ENCODE measurements at regions not wholly inside any gene's neighbourhood (a gene's known extent, or its start where the extent isn't known, plus 50 kb on each side); places are given as distances from the start of the nearest gene placed in this dataset.
"Not testable (repeated sequence)": the region's sequence is repeated elsewhere in the genome, so short reads cannot be mapped to it uniquely, and the experiment has no call there.

GRCh38 chr10:78602201-78602932 is 466.4 kb upstream of the ZMIZ1 start:
- Histone ChIP-seq H3K36me3 (ENCODE audit: insufficient read depth, low read length) (no peaks in the 10 kb centered on the region), H3K27me3 (ENCODE audit: insufficient read depth, low read length) (no peaks in the 10 kb centered on the region)
- WGBS = 89% methylated on average over 12 of the region's 12 CpGs

GRCh38 chr10:78604286-78604685 is 464.5 kb upstream of the ZMIZ1 start:
- 95% methylated on average over 9 of the region's 9 CpGs for WGBS
- Histone ChIP-seq H3K27me3 (ENCODE audit: insufficient read depth, low read length) (no peaks in the 10 kb centered on the region), H3K27ac (ENCODE audit: low read depth, low read length) (no peak overlapping the region), H3K9ac (ENCODE audit: low read depth, low read length) (no peak overlapping the region), H3K9me3 (ENCODE audit: insufficient read depth, low read depth, low read length) (peaks cover 5% of the 10 kb centered on the region; the same call in 1 of the 2 replicates), H3K4me3 (ENCODE audit: low read length) (no peak overlapping the region), H3K4me1 (ENCODE audit: insufficient read depth, low read length) (no peaks in the 10 kb centered on the region), H3K36me3 (ENCODE audit: insufficient read depth, low read length) (no peaks in the 10 kb centered on the region)

More at GRCh38 chr10:78602201-78602932, 466.4 kb upstream of the ZMIZ1 start:
- Histone ChIP-seq H3K9me3 (ENCODE audit: insufficient read depth, low read depth, low read length) (no peaks in the 10 kb centered on the region), H3K4me3 (ENCODE audit: low read length) (no peak overlapping the region), H3K9ac (ENCODE audit: low read depth, low read length) (no peak overlapping the region), H3K27ac (ENCODE audit: low read depth, low read length) (no peak overlapping the region), H3K4me1 (ENCODE audit: insufficient read depth, low read length) (no peaks in the 10 kb centered on the region)

- Histone ChIP-seq H3K27me3 (ENCODE audit: insufficient read depth, low read length) (no peaks in the 10 kb centered on the region), H3K36me3 (ENCODE audit: insufficient read depth, low read length) (no peaks in the 10 kb centered on the region), H3K4me1 (ENCODE audit: insufficient read depth, low read length) (no peaks in the 10 kb centered on the region), H3K9me3 (ENCODE audit: insufficient read depth, low read depth, low read length) (peaks cover 7% of the 10 kb centered on the region; the same call in 1 of the 2 replicates), H3K9ac (ENCODE audit: low read depth, low read length) (no peak overlapping the region), H3K27ac (ENCODE audit: low read depth, low read length) (no peak overlapping the region), H3K4me3 (ENCODE audit: low read length) (no peak overlapping the region)
- 86% methylated on average over 3 of the region's 3 CpGs for WGBS
These were observed 464.0 kb upstream of the ZMIZ1 start for GRCh38 chr10:78604721-78605120.

DNA sequence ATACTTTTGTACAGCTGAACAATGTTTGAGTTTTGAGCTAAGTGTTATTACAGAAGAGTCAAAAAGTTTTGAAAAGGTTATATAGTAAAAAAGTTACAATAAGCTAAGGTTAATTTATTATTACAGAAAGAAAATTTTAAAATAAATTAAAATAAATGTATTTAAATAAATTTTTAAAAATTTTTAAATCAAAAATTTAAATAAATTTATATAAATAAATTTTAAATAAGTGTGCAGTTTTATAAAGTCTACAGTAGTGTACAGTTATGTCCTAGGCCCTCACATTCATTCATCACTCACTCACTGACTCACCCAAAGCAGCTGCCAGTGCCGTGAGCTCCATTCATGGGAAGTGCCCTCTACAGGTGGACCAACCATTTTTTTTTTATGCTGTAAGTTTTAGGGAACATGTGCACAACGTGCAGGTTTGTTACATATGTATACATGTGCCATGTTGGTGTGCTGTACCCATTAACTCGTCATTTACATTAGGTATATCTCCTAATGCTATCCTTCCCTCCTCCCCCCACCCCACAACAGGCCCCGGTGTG is 462.9 kb upstream of the ZMIZ1 start:
- H3K9me3 ChIP-seq (ENCODE audit: insufficient read depth, low read depth, low read length) = peaks cover 7% of the 10 kb centered on the region; the same call in 1 of the 2 replicates
- no peak overlapping the region for H3K9ac ChIP-seq (ENCODE audit: low read depth, low read length)
- H3K36me3 ChIP-seq (ENCODE audit: insufficient read depth, low read length) = no peaks in the 10 kb centered on the region
- H3K27me3 ChIP-seq (ENCODE audit: insufficient read depth, low read length) = no peaks in the 10 kb centered on the region
- no peak overlapping the region for H3K4me3 ChIP-seq (ENCODE audit: low read length)
- WGBS = 84% methylated on average over 2 of the region's 4 CpGs
- H3K27ac ChIP-seq (ENCODE audit: low read depth, low read length) = no peak overlapping the region
- no peaks in the 10 kb centered on the region for H3K4me1 ChIP-seq (ENCODE audit: insufficient read depth, low read length)

DNA sequence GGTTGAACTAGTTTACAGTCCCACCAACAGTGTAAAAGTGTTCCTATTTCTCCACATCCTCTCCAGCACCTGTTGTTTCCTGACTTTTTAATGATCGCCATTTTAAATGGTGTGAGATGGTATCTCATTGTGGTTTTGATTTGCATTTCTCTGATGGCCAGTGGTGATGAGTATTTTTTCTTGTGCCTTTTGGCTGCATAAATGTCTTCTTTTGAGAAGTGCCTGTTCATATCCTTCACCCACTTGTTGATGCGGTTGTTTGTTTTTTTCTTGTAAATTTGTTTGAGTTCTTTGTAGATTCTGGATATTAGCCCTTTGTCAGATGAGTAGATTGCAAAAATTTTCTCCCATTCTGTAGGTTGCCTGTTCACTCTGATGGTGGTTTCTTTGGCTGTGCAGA is 462.0 kb upstream of the ZMIZ1 start:
- H3K9ac ChIP-seq (ENCODE audit: low read depth, low read length); H3K9me3 ChIP-seq (ENCODE audit: insufficient read depth, low read depth, low read length); H3K4me1 ChIP-seq (ENCODE audit: insufficient read depth, low read length); H3K36me3 ChIP-seq (ENCODE audit: insufficient read depth, low read length); H3K27me3 ChIP-seq (ENCODE audit: insufficient read depth, low read length); H3K4me3 ChIP-seq (ENCODE audit: low read length); H3K27ac ChIP-seq (ENCODE audit: low read depth, low read length): not testable (repeated sequence)
- 100% methylated on average over 1 of the region's 2 CpGs for WGBS

GRCh38 chr10:78609976-78610375 is 458.8 kb upstream of the ZMIZ1 start:
- Histone ChIP-seq H3K36me3 (ENCODE audit: insufficient read depth, low read length) (no peaks in the 10 kb centered on the region), H3K9me3 (ENCODE audit: insufficient read depth, low read depth, low read length) (peaks cover 7% of the 10 kb centered on the region; the same call in 1 of the 2 replicates), H3K27me3 (ENCODE audit: insufficient read depth, low read length) (no peaks in the 10 kb centered on the region), H3K27ac (ENCODE audit: low read depth, low read length) (no peak overlapping the region), H3K4me1 (ENCODE audit: insufficient read depth, low read length) (no peaks in the 10 kb centered on the region), H3K9ac (ENCODE audit: low read depth, low read length) (no peak overlapping the region), H3K4me3 (ENCODE audit: low read length) (no peak overlapping the region)
- 100% methylated on average over 1 of the region's 1 CpG for WGBS

DNA sequence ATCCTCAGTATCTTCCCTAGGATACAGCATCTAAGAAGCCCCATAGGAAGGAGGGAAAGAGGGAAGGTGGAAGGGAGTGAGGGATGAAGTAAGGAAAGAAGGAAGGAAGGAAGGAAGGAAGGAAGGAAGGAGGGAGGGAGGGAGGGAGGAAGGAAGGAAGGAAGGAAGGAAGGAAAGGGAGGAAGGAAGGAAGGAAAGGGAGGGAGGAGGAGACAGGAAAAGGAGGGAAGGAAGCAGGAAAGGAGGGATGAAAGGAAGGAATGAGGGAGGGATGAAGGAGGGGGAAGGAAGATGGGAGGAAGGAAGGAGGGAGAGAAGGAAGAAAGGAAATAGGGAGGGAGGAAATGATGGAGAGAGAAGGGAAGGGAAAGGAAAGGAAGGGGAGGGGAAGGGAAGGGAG is 455.6 kb upstream of the ZMIZ1 start:
- Histone ChIP-seq H3K27me3 (ENCODE audit: insufficient read depth, low read length) (no peaks in the 10 kb centered on the region; the same call in 1 of the 2 replicates), H3K36me3 (ENCODE audit: insufficient read depth, low read length) (no peaks in the 10 kb centered on the region), H3K4me1 (ENCODE audit: insufficient read depth, low read length) (no peaks in the 10 kb centered on the region), H3K4me3 (ENCODE audit: low read length) (no peak overlapping the region), H3K9me3 (ENCODE audit: insufficient read depth, low read depth, low read length) (peaks cover 7% of the 10 kb centered on the region; the same call in 1 of the 2 replicates), H3K9ac (ENCODE audit: low read depth, low read length) (no peak overlapping the region), H3K27ac (ENCODE audit: low read depth, low read length) (no peak overlapping the region)

- peaks cover 2% of the 10 kb centered on the region; the same call in 1 of the 2 replicates for H3K9me3 ChIP-seq (ENCODE audit: insufficient read depth, low read depth, low read length)
- H3K36me3 ChIP-seq (ENCODE audit: insufficient read depth, low read length) = no peaks in the 10 kb centered on the region
- no peak overlapping the region for H3K4me3 ChIP-seq (ENCODE audit: low read length)
- H3K9ac ChIP-seq (ENCODE audit: low read depth, low read length) = no peak overlapping the region
- no peaks in the 10 kb centered on the region for H3K4me1 ChIP-seq (ENCODE audit: insufficient read depth, low read length)
- no peak overlapping the region for H3K27ac ChIP-seq (ENCODE audit: low read depth, low read length)
- 86% methylated on average over 3 of the region's 4 CpGs for WGBS
- H3K27me3 ChIP-seq (ENCODE audit: insufficient read depth, low read length) = no peaks in the 10 kb centered on the region; the same call in 1 of the 2 replicates
These were observed 454.5 kb upstream of the ZMIZ1 start for GRCh38 chr10:78614267-78614666.

DNA sequence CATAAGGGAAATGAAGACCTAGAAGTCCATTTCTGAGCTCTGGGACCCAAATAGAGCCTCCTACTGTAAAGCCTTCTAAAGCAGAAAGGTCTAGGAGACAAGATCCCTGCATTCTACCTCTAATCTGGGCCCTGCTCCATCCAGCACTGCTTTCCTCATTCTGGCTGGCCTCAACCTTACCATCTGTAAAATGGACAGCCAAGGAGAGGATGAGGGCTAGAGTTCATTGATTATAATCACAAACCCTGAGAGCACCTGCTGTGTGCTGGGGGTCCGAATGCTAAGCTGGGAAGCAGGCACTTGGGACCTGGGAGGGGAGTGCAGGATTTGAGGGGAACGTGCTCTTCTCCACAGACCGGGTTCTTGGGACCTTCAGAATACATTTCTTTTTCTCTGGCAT is 454.0 kb upstream of the ZMIZ1 start:
- H3K4me1 ChIP-seq (ENCODE audit: insufficient read depth, low read length) = no peaks in the 10 kb centered on the region
- H3K4me3 ChIP-seq (ENCODE audit: low read length) = no peak overlapping the region
- no peak overlapping the region for H3K27ac ChIP-seq (ENCODE audit: low read depth, low read length)
- no peaks in the 10 kb centered on the region; the same call in 1 of the 2 replicates for H3K27me3 ChIP-seq (ENCODE audit: insufficient read depth, low read length)
- no peak overlapping the region for H3K9ac ChIP-seq (ENCODE audit: low read depth, low read length)
- WGBS = 91% methylated on average over 3 of the region's 3 CpGs
- no peaks in the 10 kb centered on the region for H3K9me3 ChIP-seq (ENCODE audit: insufficient read depth, low read depth, low read length)
- H3K36me3 ChIP-seq (ENCODE audit: insufficient read depth, low read length) = no peaks in the 10 kb centered on the region

- Histone ChIP-seq H3K27me3 (ENCODE audit: insufficient read depth, low read length) (no peaks in the 10 kb centered on the region; the same call in 1 of the 2 replicates), H3K36me3 (ENCODE audit: insufficient read depth, low read length) (no peaks in the 10 kb centered on the region), H3K9ac (ENCODE audit: low read depth, low read length) (no peak overlapping the region), H3K27ac (ENCODE audit: low read depth, low read length) (no peak overlapping the region), H3K4me3 (ENCODE audit: low read length) (no peak overlapping the region), H3K9me3 (ENCODE audit: insufficient read depth, low read depth, low read length) (no peaks in the 10 kb centered on the region), H3K4me1 (ENCODE audit: insufficient read depth, low read length) (no peaks in the 10 kb centered on the region)
- 79% methylated on average over 4 of the region's 4 CpGs for WGBS
These were observed 452.6 kb upstream of the ZMIZ1 start for GRCh38 chr10:78616125-78616695.

DNA sequence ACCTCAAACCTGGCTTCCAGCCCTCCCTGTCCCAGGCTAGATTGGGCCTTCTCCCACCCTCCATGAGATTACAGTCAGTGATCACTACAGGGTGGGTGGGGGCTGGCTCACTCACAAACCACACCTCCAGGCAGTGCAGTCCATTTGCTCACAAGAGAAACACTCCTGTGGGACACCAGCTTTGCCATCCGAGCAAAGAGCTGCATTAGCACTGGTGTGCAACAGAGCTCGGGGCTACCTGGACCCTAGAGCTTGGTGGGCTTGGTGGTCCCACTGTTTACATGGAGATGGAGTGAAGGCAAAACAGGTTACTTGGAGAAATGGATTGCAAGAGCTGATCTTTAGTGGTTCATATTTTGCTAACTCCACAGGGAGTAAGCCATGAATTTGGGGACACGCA is 451.7 kb upstream of the ZMIZ1 start:
- Histone ChIP-seq H3K27me3 (ENCODE audit: insufficient read depth, low read length) (peaks cover 4% of the 10 kb centered on the region; the same call in 1 of the 2 replicates), H3K9me3 (ENCODE audit: insufficient read depth, low read depth, low read length) (no peaks in the 10 kb centered on the region), H3K9ac (ENCODE audit: low read depth, low read length) (no peak overlapping the region), H3K36me3 (ENCODE audit: insufficient read depth, low read length) (no peaks in the 10 kb centered on the region), H3K4me1 (ENCODE audit: insufficient read depth, low read length) (no peaks in the 10 kb centered on the region), H3K4me3 (ENCODE audit: low read length) (no peak overlapping the region), H3K27ac (ENCODE audit: low read depth, low read length) (no peak overlapping the region)
- WGBS = 96% methylated on average over 3 of the region's 3 CpGs

Data from HUES64 (cell line).